DMS 273 (cell line): ENCODE measurements at regions not wholly inside any gene's neighbourhood (a gene's known extent, or its start where the extent isn't known, plus 50 kb on each side); places are given as distances from the start of the nearest gene placed in this dataset.
"Not testable (repeated sequence)": the region's sequence is repeated elsewhere in the genome, so short reads cannot be mapped to it uniquely, and the experiment has no call there.

Experiments
- DNase-seq: peaks from one replicate; lab custom pipeline; 2025; ENCODE audit not compliant: unreplicated experiment; lab: John Stamatoyannopoulos, UW

GRCh38 chr9:92242260-92243136 is 51.0 kb downstream of the IARS1 start:
- peak; percentile 10 for DNase-seq

- DNase-seq: no peak
Observed at GRCh38 chr9:92236915-92237314, 56.6 kb downstream of the IARS1 start.

- DNase-seq: no peak
Observed at GRCh38 chr9:92236465-92236864, 57.0 kb downstream of the IARS1 start.

GRCh38 chr9:92234514-92234913 is 59.0 kb downstream of the IARS1 start:
- DNase-seq: no peak

GRCh38 chr9:92232190-92232589 is 61.3 kb downstream of the IARS1 start:
- DNase-seq: no peak

GRCh38 chr9:92228628-92229027 is 64.9 kb downstream of the IARS1 start:
- DNase-seq: no peak

- DNase-seq: no peak
Observed at GRCh38 chr9:92224177-92224576, 69.3 kb downstream of the IARS1 start.

GRCh38 chr9:92223758-92224157 is 69.7 kb downstream of the IARS1 start:
- no peak for DNase-seq

GRCh38 chr9:92208693-92209524 is 84.6 kb downstream of the IARS1 start:
- no peak for DNase-seq

GRCh38 chr9:92206488-92206887 is 87.0 kb downstream of the IARS1 start:
- peak; percentile 21 for DNase-seq

GRCh38 chr9:92203887-92204286 is 88.7 kb upstream of the SPTLC1 start:
- not testable (repeated sequence) for DNase-seq

- DNase-seq: not testable (repeated sequence)
Observed at GRCh38 chr9:92198237-92198636, 83.0 kb upstream of the SPTLC1 start.

- no peak for DNase-seq
Observed at GRCh38 chr9:92196909-92197308, 81.7 kb upstream of the SPTLC1 start.

- DNase-seq: no peak
Observed at GRCh38 chr9:92196400-92196799, 81.2 kb upstream of the SPTLC1 start.

GRCh38 chr9:92191801-92192200 is 76.6 kb upstream of the SPTLC1 start:
- DNase-seq: no peak

GRCh38 chr9:92190536-92190790 is 75.2 kb upstream of the SPTLC1 start:
- DNase-seq: no peak

- DNase-seq: no peak
Observed at GRCh38 chr9:92189782-92190535, 74.7 kb upstream of the SPTLC1 start.

GRCh38 chr9:92188969-92189781 is 74.0 kb upstream of the SPTLC1 start:
- DNase-seq: no peak

GRCh38 chr9:92187989-92188714 is 72.9 kb upstream of the SPTLC1 start:
- no peak for DNase-seq

- no peak for DNase-seq
Observed at GRCh38 chr9:92187390-92187789, 72.2 kb upstream of the SPTLC1 start.
